ENCODE measurements at regions not wholly inside any gene's neighbourhood (a gene's known extent, or its start where the extent isn't known, plus 50 kb on each side); places are given as distances from the start of the nearest gene placed in this dataset.

DNA sequence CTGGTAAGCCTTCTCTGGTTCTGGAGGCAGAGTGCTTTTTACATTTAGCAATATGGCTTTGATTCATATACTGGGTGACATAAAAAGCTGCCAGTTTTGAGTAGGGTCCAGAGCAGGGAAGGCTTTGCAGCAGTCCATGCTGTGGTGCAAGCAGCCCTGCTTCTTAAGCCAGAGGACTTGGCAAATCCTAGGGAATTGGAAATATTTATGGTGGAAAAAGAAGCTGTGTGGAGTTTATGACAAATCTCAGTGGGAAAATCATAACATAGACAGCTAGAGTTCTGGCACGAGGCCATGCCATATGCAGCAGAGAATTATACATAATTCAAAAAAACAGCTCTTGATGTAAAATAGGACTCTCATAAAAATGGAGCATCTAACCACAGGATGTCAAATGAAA lies 536.4 kb downstream of the RASEF start:
- TF ChIP-seq, protein P1, sequence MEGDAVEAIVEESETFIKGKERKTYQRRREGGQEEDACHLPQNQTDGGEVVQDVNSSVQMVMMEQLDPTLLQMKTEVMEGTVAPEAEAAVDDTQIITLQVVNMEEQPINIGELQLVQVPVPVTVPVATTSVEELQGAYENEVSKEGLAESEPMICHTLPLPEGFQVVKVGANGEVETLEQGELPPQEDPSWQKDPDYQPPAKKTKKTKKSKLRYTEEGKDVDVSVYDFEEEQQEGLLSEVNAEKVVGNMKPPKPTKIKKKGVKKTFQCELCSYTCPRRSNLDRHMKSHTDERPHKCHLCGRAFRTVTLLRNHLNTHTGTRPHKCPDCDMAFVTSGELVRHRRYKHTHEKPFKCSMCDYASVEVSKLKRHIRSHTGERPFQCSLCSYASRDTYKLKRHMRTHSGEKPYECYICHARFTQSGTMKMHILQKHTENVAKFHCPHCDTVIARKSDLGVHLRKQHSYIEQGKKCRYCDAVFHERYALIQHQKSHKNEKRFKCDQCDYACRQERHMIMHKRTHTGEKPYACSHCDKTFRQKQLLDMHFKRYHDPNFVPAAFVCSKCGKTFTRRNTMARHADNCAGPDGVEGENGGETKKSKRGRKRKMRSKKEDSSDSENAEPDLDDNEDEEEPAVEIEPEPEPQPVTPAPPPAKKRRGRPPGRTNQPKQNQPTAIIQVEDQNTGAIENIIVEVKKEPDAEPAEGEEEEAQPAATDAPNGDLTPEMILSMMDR (IDR thresholded peaks at IDR 0.05), result no peak
- TF ChIP-seq KDM5A (IDR thresholded peaks at IDR 0.05), result no peak
- TF ChIP-seq, protein P2, sequence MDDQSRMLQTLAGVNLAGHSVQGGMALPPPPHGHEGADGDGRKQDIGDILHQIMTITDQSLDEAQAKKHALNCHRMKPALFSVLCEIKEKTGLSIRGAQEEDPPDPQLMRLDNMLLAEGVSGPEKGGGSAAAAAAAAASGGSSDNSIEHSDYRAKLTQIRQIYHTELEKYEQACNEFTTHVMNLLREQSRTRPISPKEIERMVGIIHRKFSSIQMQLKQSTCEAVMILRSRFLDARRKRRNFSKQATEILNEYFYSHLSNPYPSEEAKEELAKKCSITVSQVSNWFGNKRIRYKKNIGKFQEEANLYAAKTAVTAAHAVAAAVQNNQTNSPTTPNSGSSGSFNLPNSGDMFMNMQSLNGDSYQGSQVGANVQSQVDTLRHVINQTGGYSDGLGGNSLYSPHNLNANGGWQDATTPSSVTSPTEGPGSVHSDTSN (IDR thresholded peaks at IDR 0.05), result no peak
- TF ChIP-seq, protein P3, sequence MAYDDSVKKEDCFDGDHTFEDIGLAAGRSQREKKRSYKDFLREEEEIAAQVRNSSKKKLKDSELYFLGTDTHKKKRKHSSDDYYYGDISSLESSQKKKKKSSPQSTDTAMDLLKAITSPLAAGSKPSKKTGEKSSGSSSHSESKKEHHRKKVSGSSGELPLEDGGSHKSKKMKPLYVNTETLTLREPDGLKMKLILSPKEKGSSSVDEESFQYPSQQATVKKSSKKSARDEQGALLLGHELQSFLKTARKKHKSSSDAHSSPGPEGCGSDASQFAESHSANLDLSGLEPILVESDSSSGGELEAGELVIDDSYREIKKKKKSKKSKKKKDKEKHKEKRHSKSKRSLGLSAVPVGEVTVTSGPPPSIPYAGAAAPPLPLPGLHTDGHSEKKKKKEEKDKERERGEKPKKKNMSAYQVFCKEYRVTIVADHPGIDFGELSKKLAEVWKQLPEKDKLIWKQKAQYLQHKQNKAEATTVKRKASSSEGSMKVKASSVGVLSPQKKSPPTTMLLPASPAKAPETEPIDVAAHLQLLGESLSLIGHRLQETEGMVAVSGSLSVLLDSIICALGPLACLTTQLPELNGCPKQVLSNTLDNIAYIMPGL (CRISPR knock-in tag; IDR thresholded peaks at IDR 0.05; ENCODE audit: borderline replicate concordance), result no peak
- TF ChIP-seq CEBPB (IDR thresholded peaks at IDR 0.05), result no peak
- no peak for TF ChIP-seq USF2 (IDR thresholded peaks at IDR 0.05)
- TF ChIP-seq SREBF2 (IDR thresholded peaks at IDR 0.05), result no peak

All from A549 (cell line).